ENCODE measurements at regions not wholly inside any gene's neighbourhood (a gene's known extent, or its start where the extent isn't known, plus 50 kb on each side); places are given as distances from the start of the nearest gene placed in this dataset.
"Not testable (repeated sequence)": the region's sequence is repeated elsewhere in the genome, so short reads cannot be mapped to it uniquely, and the experiment has no call there.

DNA sequence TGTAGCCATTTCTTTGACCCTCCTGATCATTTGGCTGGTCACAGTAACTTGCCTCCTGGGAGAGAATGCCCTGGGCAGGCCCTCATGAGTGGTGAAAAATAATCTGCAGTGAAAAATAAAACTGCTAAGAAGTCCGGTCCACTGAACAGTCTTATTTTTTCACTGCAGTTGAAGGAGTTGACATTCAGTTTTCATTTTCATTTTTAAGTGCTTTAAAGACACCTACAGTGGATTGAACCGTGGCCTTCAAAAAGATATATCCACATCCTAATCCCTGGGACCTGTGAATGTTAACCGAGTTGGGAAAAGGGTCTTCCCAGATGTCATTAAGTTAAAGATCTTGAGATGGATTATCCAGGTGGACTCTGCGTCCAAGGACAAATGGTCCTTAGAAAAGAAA, 153.6 kb upstream of the GRK3 start (continued):
- TF ChIP-seq, protein P1, sequence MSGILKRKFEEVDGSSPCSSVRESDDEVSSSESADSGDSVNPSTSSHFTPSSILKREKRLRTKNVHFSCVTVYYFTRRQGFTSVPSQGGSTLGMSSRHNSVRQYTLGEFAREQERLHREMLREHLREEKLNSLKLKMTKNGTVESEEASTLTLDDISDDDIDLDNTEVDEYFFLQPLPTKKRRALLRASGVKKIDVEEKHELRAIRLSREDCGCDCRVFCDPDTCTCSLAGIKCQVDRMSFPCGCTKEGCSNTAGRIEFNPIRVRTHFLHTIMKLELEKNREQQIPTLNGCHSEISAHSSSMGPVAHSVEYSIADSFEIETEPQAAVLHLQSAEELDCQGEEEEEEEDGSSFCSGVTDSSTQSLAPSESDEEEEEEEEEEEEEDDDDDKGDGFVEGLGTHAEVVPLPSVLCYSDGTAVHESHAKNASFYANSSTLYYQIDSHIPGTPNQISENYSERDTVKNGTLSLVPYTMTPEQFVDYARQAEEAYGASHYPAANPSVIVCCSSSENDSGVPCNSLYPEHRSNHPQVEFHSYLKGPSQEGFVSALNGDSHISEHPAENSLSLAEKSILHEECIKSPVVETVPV (CRISPR knock-in tag; IDR thresholded peaks at IDR 0.05) = no peak
- no peak for TF ChIP-seq TOX (CRISPR knock-in tag; IDR thresholded peaks at IDR 0.05; ENCODE audit: borderline replicate concordance)
- no peak for TF ChIP-seq ARNTL (CRISPR knock-in tag; IDR thresholded peaks at IDR 0.05; ENCODE audit: borderline replicate concordance, low read depth)
- TF ChIP-seq ISL1 (CRISPR knock-in tag; IDR thresholded peaks at IDR 0.05) = no peak
- TF ChIP-seq, protein P2, sequence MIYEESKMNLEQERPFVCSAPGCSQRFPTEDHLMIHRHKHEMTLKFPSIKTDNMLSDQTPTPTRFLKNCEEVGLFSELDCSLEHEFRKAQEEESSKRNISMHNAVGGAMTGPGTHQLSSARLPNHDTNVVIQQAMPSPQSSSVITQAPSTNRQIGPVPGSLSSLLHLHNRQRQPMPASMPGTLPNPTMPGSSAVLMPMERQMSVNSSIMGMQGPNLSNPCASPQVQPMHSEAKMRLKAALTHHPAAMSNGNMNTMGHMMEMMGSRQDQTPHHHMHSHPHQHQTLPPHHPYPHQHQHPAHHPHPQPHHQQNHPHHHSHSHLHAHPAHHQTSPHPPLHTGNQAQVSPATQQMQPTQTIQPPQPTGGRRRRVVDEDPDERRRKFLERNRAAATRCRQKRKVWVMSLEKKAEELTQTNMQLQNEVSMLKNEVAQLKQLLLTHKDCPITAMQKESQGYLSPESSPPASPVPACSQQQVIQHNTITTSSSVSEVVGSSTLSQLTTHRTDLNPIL (CRISPR knock-in tag; IDR thresholded peaks at IDR 0.05; ENCODE audit: low read depth) = no peak
- TF ChIP-seq SNAI2 (CRISPR knock-in tag; IDR thresholded peaks at IDR 0.05) = no peak
- no peak for TF ChIP-seq ZFP30 (CRISPR knock-in tag; IDR thresholded peaks at IDR 0.05)

DNA sequence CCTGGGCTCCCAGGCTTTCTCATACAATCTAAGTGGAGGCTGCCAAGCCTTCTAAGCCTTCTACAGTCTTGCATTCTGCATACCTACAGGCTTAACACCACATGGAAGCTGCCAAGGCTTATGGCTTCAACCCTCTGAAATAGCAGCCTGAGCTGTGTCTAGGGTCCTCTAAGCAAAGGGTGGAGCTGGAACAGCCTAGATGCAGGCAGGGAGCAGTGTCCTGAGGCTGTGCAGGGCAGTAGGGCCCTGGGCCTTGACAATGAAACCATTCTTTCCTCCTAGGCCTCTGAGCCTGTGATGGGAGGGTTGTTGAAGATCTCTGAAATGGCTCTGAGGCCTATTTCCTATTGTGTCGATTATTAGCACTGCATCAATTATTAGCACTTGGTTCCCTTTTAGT, 150.9 kb upstream of the GRK3 start:
- no peak for TF ChIP-seq CSDC2 (CRISPR knock-in tag; IDR thresholded peaks at IDR 0.05)
- no peak for ATAC-seq

DNA sequence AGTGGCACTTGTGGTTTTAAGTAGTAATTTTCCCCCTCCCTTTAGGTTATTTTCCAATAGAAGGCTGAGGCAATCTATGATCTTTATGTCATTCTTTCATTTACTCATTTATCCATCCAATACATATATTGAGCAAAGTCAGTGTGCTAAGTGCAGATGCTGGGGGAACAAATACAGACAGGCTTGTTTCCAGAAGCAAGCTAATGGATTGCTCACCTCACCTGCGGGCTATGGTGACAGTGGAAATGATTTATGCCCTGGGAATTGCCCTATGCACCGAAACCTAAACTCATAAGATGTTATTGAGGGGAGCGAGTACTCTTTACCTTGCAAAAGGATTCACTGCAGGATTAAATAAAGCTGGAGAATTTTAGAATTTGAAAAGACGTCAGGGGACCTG, 148.7 kb upstream of the GRK3 start:
- not testable (repeated sequence) for ATAC-seq

DNA sequence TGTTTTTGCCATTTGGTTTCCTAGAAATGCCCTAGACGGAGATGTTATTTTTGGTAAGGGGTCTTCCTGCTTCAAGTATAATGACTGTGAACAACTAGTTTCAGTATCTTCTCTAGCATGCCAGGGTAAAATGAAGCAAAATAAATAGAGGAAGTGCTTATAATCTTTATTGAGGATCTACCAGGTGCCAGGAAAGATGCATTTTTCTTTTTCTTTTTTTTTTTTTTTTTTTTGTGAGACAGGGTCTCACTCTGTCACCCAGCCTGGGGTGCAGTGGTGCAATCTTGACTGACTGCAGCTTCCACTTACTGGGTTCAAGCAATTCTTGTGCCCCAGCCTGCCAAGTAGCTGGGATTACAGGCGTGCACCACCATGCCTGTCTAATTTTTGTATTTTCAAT, 146.6 kb upstream of the GRK3 start:
- ATAC-seq = not testable (repeated sequence)

DNA sequence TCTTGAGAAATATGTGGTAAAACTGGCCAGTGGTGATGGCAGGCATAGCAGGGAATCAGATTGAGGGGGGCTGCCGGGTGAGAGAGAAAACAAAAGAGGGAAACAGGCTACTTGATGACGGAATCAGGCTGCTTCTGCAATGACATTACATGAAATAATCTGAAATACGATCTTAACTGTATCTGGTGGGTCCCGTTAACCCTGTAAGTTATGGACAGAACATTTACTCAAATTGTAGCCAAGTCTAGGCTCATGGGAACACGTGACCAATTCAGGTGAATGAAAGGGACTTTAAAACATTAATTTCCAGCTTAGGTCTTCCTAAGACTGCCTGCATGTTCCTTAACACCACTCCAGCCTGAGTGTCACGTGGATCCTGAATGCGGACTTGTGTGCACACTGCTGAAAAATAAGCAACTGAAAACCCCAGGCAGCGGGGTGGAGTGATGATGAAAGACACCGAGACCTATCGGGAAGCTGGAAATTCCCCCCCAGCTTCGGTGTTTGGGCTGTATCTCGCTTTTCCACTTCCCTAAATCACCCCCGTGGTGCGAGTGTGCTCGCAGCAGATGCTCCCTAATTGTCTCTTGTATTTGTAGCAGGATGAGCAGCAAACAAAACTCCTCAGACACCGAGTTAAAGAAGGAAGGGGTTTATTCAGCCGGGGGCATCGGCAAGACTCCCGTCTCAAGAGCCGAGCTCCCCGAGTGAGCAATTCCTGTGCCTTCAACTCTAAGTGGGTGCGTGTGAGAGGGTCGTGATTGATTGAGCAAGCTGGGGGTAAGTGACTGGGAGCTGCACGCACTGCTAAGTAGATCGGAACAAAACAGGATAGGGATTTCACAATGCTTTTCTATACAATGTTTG, 145.0 kb upstream of the GRK3 start:
- ATAC-seq = peak; percentile 67; the same call in 2 of the 3 replicates
- TF ChIP-seq, protein P3, sequence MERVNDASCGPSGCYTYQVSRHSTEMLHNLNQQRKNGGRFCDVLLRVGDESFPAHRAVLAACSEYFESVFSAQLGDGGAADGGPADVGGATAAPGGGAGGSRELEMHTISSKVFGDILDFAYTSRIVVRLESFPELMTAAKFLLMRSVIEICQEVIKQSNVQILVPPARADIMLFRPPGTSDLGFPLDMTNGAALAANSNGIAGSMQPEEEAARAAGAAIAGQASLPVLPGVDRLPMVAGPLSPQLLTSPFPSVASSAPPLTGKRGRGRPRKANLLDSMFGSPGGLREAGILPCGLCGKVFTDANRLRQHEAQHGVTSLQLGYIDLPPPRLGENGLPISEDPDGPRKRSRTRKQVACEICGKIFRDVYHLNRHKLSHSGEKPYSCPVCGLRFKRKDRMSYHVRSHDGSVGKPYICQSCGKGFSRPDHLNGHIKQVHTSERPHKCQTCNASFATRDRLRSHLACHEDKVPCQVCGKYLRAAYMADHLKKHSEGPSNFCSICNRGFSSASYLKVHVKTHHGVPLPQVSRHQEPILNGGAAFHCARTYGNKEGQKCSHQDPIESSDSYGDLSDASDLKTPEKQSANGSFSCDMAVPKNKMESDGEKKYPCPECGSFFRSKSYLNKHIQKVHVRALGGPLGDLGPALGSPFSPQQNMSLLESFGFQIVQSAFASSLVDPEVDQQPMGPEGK (CRISPR knock-in tag; IDR thresholded peaks at IDR 0.05; ENCODE audit: borderline replicate concordance) = no peak
- TF ChIP-seq, protein P2 (CRISPR knock-in tag; IDR thresholded peaks at IDR 0.05; ENCODE audit: low read depth) = no peak
- TF ChIP-seq TCF4 (CRISPR knock-in tag; IDR thresholded peaks at IDR 0.05; ENCODE audit: borderline replicate concordance) (no peak), ZFP30 (CRISPR knock-in tag; IDR thresholded peaks at IDR 0.05) (no peak), GLIS3 (CRISPR knock-in tag; IDR thresholded peaks at IDR 0.05) (no peak), SNAI2 (CRISPR knock-in tag; IDR thresholded peaks at IDR 0.05) (no peak), ARNTL (CRISPR knock-in tag; IDR thresholded peaks at IDR 0.05; ENCODE audit: borderline replicate concordance, low read depth) (no peak), ZFP3 (CRISPR knock-in tag; IDR thresholded peaks at IDR 0.05) (no peak), PPARA (CRISPR knock-in tag; IDR thresholded peaks at IDR 0.05; ENCODE audit: borderline replicate concordance) (no peak), ZNF565 (CRISPR knock-in tag; conservative IDR thresholded peaks at IDR 0.05; ENCODE audit: low read depth) (no peak), ZNF8 (CRISPR knock-in tag; IDR thresholded peaks at IDR 0.05) (no peak; the same call in 1 of the 2 replicates), BACH2 (CRISPR knock-in tag; IDR thresholded peaks at IDR 0.05; ENCODE audit: borderline replicate concordance) (no peak), ESRRG (CRISPR knock-in tag; IDR thresholded peaks at IDR 0.05) (no peak), ZC3H10 (CRISPR knock-in tag; IDR thresholded peaks at IDR 0.05) (no peak)

DNA sequence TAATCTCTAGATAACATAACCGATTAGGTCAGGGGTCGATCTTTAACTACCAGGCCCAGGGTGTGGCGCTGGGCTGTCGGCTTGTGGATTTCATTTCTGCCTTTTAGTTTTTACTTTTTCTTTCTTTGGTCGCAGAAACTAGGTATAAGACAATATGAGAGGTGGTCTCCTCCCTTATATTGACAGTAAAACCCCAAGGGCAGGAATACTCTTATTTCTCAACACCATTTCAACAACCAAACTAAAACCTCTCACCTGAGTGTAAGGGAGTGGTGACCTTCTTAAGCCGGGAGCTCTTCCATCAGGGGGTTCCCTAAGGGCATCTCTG, 144.4 kb upstream of the GRK3 start:
- ATAC-seq = not testable (repeated sequence)
